Inferior parietal cortex (tissue), 1 donor: ENCODE measurements at regions not wholly inside any gene's neighbourhood (a gene's known extent, or its start where the extent isn't known, plus 50 kb on each side); places are given as distances from the start of the nearest gene placed in this dataset.

Experiments
- DNase-seq: peaks from one replicate; pipeline ENCODE4 v3.0.0-alpha.2; 2016; ENCODE audit errors: extremely low spot score

GRCh38 chr1:213864091-213864490 lies 123.7 kb upstream of the PROX1 start:
- DNase-seq, result no peak

- DNase-seq, result no peak
These were observed 119.3 kb upstream of the PROX1 start for GRCh38 chr1:213868482-213868881.

- no peak for DNase-seq
These were observed 116.6 kb upstream of the PROX1 start for GRCh38 chr1:213871179-213871578.

- no peak for DNase-seq
These were observed 113.0 kb upstream of the PROX1 start for GRCh38 chr1:213874789-213875188.

GRCh38 chr1:213876531-213876930 lies 111.2 kb upstream of the PROX1 start:
- DNase-seq, result no peak

GRCh38 chr1:213883618-213884017 lies 104.2 kb upstream of the PROX1 start:
- no peak for DNase-seq

- no peak for DNase-seq
These were observed 103.4 kb upstream of the PROX1 start for GRCh38 chr1:213884402-213884801.

- DNase-seq, result peak; percentile 52
These were observed 102.8 kb upstream of the PROX1 start for GRCh38 chr1:213884942-213885341.

GRCh38 chr1:213887842-213888241 lies 99.9 kb upstream of the PROX1 start:
- DNase-seq, result no peak

- DNase-seq, result no peak
These were observed 95.5 kb upstream of the PROX1 start for GRCh38 chr1:213891989-213892902.

GRCh38 chr1:213898684-213899083 lies 89.1 kb upstream of the PROX1 start:
- no peak for DNase-seq

- DNase-seq, result no peak
These were observed 88.4 kb upstream of the PROX1 start for GRCh38 chr1:213899413-213899812.

GRCh38 chr1:213905344-213905743 lies 82.4 kb upstream of the PROX1 start:
- DNase-seq, result no peak

GRCh38 chr1:213908521-213908920 lies 79.3 kb upstream of the PROX1 start:
- no peak for DNase-seq

- no peak for DNase-seq
These were observed 73.4 kb upstream of the PROX1 start for GRCh38 chr1:213914392-213914791.

- DNase-seq, result no peak
These were observed 66.5 kb upstream of the PROX1 start for GRCh38 chr1:213921311-213921710.

GRCh38 chr1:213921712-213922111 lies 66.1 kb upstream of the PROX1 start:
- no peak for DNase-seq

- DNase-seq, result no peak
These were observed 62.1 kb upstream of the PROX1 start for GRCh38 chr1:213925531-213926182.

GRCh38 chr1:213927846-213928245 lies 59.9 kb upstream of the PROX1 start:
- no peak for DNase-seq

GRCh38 chr1:213929398-213929797 lies 58.4 kb upstream of the PROX1 start:
- no peak for DNase-seq

GRCh38 chr1:213931836-213932235 lies 55.9 kb upstream of the PROX1 start:
- no peak for DNase-seq

- no peak for DNase-seq
These were observed 54.4 kb upstream of the PROX1 start for GRCh38 chr1:213933336-213933735.

- no peak for DNase-seq
These were observed 53.1 kb upstream of the PROX1 start for GRCh38 chr1:213934649-213935048.
